ENCODE measurements at regions not wholly inside any gene's neighbourhood (a gene's known extent, or its start where the extent isn't known, plus 50 kb on each side); places are given as distances from the start of the nearest gene placed in this dataset.

DNA sequence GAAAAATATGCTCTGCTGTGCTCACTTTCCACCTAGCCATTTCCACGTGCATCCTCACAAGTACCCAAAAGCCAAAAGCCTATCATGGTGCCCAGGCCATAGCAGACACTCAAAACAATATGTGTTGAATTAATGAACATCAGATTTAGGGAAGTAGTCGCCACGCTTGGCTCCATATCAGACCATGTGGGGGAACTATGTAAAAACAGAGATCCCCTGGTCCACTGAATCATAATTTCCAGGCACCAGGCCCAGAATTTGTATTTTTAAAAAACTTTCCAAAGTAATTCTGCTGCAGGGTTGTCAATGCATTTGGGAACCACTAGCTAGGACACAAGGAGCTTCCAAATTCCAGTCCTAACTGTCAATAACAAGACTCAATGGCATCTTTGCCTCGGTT is 77.3 kb downstream of the CNTN3 start:
- TF ChIP-seq, protein P1, sequence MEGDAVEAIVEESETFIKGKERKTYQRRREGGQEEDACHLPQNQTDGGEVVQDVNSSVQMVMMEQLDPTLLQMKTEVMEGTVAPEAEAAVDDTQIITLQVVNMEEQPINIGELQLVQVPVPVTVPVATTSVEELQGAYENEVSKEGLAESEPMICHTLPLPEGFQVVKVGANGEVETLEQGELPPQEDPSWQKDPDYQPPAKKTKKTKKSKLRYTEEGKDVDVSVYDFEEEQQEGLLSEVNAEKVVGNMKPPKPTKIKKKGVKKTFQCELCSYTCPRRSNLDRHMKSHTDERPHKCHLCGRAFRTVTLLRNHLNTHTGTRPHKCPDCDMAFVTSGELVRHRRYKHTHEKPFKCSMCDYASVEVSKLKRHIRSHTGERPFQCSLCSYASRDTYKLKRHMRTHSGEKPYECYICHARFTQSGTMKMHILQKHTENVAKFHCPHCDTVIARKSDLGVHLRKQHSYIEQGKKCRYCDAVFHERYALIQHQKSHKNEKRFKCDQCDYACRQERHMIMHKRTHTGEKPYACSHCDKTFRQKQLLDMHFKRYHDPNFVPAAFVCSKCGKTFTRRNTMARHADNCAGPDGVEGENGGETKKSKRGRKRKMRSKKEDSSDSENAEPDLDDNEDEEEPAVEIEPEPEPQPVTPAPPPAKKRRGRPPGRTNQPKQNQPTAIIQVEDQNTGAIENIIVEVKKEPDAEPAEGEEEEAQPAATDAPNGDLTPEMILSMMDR (conservative IDR thresholded peaks at IDR 0.05; ENCODE audit: low read depth, low read length) = no peak
- TF ChIP-seq EZH2 (IDR thresholded peaks at IDR 0.05; ENCODE audit: borderline replicate concordance, low read depth, low read length, poor library complexity, severe bottlenecking) = no peak
